HG03354 (cell line): ENCODE measurements at regions not wholly inside any gene's neighbourhood (a gene's known extent, or its start where the extent isn't known, plus 50 kb on each side); places are given as distances from the start of the nearest gene placed in this dataset.
A peak's percentile ranks its signal among the peaks of the same experiment; 100 is the strongest.

Experiments used
- ATAC-seq: cut with Tn5 transposase; IDR thresholded peaks from one replicate; pipeline ENCODE4 v1.9.1; 2021; ENCODE audit warnings: mild to moderate bottlenecking; ENCODE audit not compliant: unreplicated experiment, poor library complexity, severe bottlenecking

DNA sequence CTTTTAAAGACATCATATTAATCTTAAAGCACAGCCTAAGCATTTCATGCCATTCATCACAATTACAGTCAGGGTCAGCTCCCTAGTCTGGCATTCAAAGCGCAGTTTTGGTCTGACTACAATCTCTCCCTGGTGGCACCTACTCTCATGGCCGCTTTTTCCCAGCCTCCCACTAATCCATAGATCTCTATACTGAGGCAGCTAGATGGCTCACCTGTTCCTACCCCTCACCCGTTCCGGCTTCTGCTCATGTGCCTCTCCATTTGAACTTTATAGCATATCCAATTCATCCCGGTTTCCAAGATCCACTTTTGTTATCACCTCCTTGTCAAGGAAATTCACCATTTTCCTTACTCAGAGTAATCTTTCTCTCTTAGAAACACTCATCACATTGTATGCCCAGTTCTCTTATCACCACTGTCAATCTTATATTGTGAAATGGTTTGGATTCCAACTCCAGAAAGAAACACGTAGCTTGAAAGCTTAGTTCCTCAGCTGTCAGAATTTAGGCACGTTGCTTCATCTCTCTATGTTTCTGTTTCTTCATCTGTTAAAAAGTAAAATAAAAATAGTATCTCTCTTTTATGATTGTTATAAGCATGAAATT, 220.0 kb upstream of the UBE2E2 start:
- no peak for ATAC-seq

DNA sequence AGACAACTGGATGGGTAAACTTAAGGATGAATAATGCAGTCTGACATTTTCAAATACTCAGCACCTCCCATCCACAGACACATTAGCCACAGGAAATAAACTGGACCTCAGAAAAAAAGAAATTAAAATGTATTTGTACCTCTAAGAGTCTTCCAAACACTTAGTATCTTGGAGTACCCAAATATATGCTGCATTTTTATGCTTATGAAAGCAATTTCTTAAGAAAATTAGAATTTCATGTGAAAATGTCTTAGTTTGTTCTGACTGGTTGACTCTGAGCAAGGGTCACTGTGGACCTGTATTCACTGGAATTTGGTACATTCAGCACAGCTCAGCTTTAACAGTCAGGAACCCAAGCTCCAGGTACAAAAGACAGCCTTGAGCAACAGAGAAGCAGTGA, 216.2 kb upstream of the UBE2E2 start:
- ATAC-seq = no peak

DNA sequence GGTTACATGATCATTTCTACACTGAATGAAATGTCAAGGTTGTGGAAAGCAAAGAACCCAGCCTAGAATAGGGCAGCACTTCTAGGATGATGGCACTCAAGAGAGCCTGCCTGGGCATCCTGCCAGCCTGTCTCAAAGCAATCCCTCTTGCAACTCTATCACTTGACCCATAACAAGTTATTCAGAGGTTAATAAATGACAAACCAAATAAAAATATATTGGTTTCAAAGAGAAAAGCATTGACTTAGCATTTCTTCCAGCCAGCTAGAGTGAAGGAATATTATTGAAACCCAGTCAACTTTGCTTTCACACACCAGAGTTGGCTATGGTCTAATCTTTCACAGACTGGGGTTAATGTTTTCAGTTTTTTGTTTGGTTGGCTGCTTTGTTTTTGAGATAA, 214.6 kb upstream of the UBE2E2 start:
- ATAC-seq = no peak

DNA sequence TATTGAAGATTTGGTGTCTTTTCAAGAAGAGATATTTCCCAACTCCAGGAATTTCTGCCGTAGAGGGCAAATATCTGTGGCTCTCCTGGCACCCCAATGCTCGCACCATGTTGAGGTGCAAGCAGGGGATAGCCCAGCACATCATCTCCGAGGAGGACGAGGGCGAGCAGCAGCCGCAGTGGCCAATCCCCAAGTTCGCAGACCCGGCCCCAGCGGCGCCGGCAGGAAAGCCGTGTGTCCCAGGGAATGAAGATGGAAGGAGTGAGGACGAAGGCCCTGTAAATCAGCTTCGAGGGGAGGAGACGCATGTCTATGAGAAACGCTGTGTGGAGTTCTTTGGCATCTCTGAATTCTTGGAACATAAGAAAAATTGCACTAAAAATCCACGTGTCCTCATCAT, 213.4 kb upstream of the UBE2E2 start:
- ATAC-seq = no peak

DNA sequence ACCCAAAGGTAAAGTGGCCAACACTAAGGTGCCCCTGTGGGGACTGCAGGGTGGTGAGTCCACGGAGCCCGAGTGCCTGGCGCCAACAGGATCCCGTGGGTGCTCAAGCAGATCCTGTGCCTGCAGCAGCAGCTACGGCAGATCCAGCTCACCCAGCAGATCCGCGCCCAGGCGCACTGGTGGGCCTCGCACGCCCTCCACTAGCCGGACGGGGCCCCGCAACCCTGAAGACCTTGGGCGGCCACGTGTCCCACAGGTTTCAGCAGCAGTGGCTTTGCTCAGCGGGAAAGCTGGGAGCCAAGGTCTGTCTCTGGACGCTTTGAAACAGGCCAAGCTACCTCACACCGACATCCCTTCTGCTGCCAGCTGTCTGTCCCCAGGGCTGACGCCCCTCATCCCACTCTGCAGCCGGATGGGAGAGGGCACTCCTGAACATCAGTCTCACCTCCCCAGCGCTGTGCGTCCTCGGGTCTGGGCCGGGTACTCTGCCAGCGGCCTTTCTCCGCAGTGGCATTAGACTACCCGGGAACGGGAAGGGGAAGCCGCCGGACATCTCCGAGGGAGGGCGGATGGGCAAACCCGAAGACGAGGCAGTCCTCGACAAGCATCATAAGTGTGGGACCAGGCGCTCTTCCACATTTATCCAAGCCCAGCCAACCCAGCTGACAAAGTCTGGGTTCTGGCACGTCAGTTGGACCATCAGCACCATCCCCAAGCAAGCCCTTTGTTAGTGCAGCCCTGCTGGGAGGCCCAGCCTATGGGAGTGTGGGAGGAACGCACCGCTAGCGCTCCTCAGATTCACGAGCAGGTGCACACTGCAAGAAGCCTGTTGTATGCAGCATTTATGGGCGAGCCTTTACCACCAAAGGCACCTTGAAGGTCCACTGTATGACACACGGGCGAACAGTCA, 212.6 kb upstream of the UBE2E2 start:
- ATAC-seq = no peak

DNA sequence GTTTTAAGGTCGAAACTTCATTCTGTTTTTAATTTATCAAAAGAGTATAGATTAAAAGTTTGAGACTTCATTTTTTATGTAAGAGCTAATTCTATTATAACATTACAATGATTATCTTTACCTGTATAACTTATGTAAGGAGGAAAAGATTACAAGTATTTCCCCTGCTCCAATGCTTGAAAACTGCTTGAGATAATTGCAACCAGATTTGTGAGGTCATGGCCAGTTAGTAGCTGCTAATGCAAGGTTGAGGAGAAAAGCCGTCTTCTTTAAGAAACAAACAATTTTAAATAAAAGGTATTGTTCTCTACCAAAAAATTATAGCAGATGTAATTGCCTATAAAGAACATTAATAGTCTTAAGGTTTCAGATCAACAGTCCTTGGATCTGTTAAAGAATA, 208.3 kb upstream of the UBE2E2 start:
- ATAC-seq = no peak

DNA sequence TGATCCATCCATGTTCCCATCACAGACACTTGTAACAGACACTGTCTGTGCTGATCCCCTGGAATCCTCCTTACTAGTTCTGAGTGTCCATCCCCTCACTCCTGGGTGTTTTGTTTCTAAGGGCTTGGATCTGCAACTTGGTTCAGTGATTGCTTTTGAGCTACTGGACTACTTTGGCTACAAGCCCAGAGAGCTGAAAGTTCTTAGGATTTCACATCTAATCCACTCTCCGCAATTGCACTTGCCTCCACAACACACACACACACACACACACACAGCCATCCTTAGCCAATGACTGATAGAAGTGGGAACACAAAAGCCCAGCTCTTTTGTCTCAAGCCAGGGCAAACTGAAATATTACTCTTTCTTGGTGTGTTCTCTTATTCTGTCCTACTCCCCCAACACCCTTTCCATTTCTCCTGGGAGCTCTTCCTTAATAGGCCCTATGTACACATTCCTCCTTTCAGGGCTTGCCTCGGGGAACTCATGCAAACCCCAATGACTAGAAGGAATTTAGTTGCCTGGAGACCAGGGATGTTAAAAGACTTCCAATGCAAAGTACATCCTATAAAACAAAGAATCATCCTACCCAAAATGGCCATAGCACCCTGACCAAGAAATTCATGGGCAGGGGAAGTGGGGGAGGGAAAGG, 206.1 kb upstream of the UBE2E2 start:
- no peak for ATAC-seq

DNA sequence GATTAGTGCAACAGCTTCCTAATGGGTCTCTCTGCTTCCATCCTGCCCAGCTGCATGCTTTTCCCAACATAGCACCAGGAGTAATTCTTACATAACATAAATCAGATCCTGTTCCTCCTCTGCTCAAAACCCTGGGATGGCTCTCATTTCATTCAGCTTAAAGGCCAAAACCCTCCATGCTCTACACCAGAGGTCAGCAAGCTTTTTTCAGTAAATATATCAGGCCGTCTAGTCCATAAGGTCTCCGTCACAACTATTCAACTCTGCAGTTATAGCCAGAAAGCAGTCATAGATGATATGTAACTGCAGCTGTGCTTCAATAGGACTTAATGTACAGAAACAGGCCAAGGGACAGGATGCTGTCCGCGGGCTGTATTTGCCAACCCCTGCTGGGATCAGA, 202.8 kb upstream of the UBE2E2 start:
- no peak for ATAC-seq

DNA sequence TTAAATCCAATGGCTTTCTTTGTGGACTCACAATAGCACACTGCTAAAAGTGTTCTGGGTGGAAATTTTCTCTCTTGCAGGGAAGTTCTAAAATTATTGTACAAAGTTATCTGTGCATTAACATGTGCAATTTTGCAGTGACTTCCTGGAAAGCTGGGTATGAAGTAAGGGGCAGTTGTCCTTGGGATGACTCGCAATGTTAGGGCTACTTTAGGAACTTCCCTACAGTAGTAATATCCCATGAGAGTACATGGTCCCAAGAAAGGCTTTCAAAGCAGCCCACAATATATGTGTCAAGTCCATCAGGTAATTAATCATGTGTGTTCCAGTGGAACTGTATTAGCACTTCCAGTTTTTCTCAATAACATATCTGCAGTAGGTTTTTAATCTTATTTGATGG, 201.0 kb upstream of the UBE2E2 start:
- no peak for ATAC-seq

DNA sequence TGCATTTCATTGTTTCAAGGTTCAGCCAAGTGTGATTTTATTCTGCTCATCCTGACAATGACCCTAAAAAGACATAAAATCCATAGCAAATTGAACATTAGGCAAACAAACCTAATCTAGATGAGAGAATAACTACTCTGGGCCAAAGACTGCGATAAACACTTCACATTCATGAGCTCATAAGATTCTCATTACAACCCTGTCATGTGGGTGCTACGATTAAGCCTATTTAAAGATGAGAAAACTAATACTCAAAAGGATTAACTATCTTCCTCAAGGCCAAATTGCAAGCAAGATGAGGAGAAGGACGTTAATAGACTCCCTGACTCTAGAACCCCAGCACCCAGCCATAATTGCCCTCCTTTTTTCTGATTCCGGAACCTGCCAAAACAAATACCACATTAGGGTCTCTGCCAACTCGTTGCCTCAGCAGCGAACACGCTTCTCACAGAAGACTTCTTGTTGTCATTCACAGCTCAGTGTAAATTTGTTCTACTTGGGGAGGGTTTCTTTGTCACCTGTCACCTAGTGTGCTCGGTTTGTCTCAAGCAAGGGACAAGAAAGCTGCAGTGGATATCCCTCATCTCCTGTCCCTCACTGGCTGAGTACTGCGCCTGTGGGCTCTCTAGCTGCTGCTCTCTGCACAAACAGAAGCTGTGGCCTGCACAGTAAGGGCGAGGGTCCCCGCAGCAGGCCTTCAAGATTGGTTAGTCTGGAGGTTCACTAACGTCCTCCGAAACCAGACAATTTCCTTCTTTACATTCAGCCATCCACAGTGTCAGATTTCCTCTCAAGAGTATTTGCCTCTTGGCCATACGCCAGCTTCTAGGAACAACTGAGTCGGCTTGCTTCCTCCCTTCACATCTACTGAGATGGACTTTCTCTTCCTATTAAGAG, 200.0 kb upstream of the UBE2E2 start:
- ATAC-seq = no peak

DNA sequence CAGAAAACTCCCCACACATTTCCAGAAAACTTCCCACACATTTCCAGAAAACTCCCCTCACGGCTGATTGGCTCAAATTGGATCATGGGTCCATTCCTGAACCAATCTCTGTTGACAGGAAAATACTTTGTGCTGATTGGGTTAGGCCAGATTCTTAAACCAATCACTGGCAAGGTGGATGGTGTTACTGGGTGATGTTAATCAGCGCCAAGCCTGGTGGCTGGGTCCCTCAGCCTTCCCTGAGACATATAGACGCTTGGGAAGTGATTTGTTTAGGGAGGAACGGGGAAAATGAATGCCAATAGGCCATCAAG, 199.4 kb upstream of the UBE2E2 start:
- ATAC-seq = no peak

DNA sequence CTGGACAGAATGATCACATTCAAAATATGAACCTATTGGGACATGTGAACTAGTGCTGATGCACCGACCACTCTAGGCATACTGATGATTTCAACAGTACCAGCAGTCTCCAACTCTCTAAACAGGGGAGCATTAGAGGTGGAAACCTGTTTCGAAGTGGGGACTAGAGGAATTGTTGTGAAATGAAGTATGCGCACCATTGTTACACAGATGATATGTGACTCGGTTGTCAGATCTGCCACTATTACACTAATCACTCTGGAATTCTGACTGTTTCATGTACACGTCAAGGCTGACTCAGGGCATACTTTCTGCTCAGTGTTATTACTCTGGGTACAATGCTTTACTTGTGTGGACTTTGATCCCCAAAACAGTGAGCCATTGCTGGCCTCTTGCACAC, 198.2 kb upstream of the UBE2E2 start:
- no peak for ATAC-seq

DNA sequence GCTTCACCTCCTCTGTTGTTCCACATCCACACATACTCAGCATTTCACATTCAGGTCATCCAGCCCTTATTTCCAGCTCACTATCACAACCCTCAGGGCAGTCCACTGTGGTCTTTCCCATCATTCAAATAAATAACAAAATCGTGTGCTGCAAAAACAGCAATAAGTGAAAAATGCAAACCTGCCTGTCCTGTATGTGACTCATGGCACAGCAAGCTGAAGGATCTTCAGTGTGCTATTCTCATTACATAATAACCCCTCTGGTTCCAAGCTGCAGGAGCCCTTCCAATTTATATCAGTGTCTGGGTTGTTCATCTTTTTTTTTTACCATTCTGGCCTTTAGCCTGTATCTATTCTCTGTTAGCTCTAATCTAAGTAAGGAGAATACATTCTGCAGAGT, 185.3 kb upstream of the UBE2E2 start:
- ATAC-seq = no peak

DNA sequence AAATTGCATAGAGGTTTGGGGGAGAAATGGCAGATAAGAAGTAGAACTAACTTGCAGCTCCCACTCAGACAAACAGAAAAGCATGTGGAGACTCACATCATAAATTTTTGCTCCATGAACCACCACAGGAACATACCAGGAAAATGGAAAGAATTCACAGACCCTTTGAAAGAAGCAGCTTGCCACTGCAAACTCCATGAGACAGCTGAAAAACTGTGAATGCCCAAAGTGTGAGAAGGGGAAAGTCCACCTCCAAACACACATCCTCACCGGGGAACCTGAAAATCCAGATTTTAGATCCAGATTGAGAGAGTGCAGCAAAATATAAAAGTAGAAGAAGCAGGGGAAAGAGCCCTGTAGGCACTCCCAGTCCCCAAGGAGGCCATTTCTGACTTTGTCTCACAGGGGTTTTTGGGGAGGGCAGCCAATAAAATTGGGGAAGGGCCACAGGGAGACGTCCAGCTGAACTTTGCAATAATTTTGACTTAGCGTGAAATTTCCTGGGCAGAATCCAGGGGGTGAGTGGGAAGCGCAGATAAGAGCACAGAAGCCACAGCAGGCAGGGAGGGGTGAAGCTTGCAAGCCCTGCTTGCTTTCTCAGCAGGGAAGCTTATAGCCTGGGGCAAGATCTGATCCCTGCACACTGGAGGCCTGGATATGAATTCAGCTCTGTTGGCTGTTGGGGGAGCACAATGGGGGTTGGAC, 183.4 kb upstream of the UBE2E2 start:
- ATAC-seq = no peak

DNA sequence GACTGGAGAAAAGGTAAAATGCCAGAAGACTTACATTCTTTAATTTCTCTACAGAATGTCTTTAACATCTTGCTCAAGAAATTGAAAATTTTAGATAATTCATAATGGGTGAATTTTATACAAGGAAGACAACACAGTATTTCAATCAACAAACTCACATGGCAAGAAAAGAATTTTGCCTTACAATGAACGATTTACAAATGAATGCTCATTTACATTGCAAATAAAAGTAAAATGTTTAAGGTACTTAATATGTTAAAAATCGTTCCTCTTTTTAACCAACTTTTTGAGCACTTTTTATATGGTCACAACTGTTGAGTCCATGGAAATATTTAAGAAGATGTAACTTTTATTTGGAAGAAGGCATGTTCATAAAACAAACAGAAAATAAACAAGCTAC, 174.8 kb upstream of the UBE2E2 start:
- no peak for ATAC-seq

DNA sequence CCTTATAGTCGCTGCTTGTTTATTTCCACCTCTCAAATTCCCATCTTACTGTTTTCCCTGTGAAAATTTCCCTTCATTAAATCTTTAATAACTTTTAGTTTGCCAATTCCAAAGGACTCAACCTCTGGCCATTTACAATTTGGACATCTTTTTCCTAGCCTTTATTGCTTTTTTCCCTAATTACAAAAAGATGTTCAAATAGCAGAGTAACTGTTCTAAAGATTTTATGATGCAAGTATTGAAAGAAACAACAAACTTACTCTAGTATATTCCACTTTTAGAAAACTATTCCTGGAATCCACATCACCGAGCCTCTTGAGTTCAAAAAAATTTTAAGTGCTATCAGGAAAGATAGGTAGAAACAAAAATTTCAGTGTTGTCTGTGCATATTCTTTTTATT, 174.1 kb upstream of the UBE2E2 start:
- no peak for ATAC-seq

DNA sequence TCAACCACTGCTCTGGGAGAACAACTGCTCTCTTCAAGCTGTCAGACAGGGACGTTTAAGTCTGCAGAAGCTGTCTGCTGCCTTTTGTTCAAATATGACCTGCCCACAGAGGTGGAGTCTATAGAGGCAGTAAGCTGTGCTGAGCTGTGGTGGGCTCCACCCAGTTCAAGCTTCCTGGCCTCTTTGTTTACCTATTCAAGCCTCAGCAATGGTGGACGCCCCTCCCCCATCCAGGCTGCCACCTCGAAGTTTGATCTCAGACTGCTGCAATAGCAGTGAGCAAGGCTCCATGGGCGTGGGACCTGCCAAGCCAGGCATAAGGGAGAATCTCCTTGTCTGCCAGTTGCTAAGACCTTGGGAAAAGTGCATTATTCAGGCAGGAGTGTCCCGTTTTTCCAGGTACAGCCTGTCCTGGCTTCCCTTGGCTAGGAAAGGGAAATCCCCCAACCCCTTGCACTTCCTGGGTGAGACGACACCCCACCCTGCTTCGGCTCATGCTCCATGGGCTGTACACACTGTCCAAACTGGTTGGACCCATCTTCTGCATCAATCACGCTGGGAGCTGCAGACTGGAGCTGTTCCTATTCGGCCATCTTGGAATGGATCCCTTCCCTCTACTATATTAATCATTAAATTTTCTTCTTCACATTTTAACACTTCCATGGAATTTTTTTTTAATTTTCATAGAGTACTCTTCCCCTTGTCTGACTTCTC, 167.0 kb upstream of the UBE2E2 start:
- ATAC-seq = peak; percentile 12

DNA sequence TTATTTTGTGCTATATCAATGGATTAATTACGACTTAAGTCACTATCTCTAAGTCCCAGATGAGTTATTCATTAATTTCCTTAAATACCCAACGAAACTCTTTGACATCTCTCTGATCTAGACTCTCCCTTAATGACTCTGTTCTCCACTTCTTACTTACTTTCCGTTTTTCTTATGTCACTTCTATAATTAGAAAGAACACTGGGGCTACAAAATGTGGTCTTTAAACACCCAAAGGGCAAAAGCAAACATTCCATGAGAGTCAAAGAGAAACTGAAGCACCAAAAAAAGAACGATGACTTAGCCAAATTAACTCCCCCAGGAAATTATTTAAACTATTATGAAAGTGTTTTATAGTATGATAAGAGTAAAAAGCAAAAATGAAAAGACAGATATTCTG, 166.4 kb upstream of the UBE2E2 start:
- peak; percentile 87 for ATAC-seq

DNA sequence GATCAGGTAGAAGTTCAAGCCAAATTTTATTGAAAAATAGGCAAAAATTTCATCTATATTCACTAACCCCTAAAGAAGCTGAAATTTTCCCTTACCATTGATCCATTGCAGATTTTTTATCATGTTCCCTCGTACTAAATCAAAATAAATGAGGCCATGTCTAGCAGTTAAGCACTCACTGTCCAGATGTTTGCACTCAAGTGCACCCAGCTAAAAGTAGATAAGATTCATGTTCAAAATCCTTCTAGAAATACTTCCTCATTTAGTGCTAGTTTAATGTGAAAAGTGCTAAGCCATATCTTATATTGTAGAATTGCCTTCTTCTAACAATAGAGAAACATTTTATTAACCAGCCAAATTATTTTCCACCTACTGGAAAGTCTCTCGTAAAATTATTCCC, 164.7 kb upstream of the UBE2E2 start:
- no peak for ATAC-seq
